ENCODE measurements at regions not wholly inside any gene's neighbourhood (a gene's known extent, or its start where the extent isn't known, plus 50 kb on each side); places are given as distances from the start of the nearest gene placed in this dataset.
"Not testable (repeated sequence)": the region's sequence is repeated elsewhere in the genome, so short reads cannot be mapped to it uniquely, and the experiment has no call there.

- Histone ChIP-seq H3K9ac (replicated peaks; ENCODE audit: extremely low read depth, insufficient read depth, low read length) (no peak overlapping the region), H3K9me1 (replicated peaks; ENCODE audit: control insufficient read depth, extremely low read depth, insufficient read depth, low read length) (no peaks in the 10 kb centered on the region), H3K79me2 (ENCODE audit: control insufficient read depth, insufficient read depth, low read length) (no peaks in the 10 kb centered on the region), H3K4me1 (ENCODE audit: control insufficient read depth, extremely low read depth, insufficient read depth, low read length) (no peaks in the 10 kb centered on the region), H3K4me2 (ENCODE audit: insufficient read depth, low read length) (no peak overlapping the region), H3K27me3 (ENCODE audit: control insufficient read depth in 2 of 2, insufficient read depth in 2 of 2, low read length in 2 of 2) (peaks cover 0 to 8% of the 10 kb centered on the region in 2 experiments), H2AFZ (ENCODE audit: low read depth, low read length) (no peak overlapping the region), H4K20me1 (replicated peaks; ENCODE audit: control insufficient read depth, extremely low read depth, insufficient read depth, low read length) (no peaks in the 10 kb centered on the region), H3K27ac (ENCODE audit: insufficient read depth, low read depth, low read length) (no peak overlapping the region), H3K9me3 (replicated peaks; ENCODE audit: control insufficient read depth, insufficient read depth, low read length) (no peaks in the 10 kb centered on the region), H3K4me3 (replicated peaks in 1 of 3; ENCODE audit: insufficient read depth in 1 of 3, low read depth in 1 of 3, low read length in 3 of 3) (no peak overlapping the region), H3K36me3 (ENCODE audit: control insufficient read depth in 2 of 2, extremely low read depth in 1 of 2, insufficient read depth in 2 of 2, low read length in 2 of 2) (no peaks in the 10 kb centered on the region)
- dilution Hi-C loops (cut with MboI; ENCODE audit: extremely low pct_ligation_motif_present, low sequenced_read_pairs) = no loop called here
- FAIRE-seq (no peak), DNase-seq (ENCODE audit: low read depth, low spot score) (no peak)
- POLR2A ChIA-PET = no interaction called here
- CTCF ChIA-PET = interaction anchor here (1.2 kb wide), 1 partner anchor 8 kb away, joined by 3 read pairs; no protein-coding TSS in a partner anchor
- BruUV-seq (replicated peaks) = no TSS peak
- intact Hi-C loops (cut with micrococcal nuclease) = no loop called here
- TF ChIP-seq, protein P1, sequence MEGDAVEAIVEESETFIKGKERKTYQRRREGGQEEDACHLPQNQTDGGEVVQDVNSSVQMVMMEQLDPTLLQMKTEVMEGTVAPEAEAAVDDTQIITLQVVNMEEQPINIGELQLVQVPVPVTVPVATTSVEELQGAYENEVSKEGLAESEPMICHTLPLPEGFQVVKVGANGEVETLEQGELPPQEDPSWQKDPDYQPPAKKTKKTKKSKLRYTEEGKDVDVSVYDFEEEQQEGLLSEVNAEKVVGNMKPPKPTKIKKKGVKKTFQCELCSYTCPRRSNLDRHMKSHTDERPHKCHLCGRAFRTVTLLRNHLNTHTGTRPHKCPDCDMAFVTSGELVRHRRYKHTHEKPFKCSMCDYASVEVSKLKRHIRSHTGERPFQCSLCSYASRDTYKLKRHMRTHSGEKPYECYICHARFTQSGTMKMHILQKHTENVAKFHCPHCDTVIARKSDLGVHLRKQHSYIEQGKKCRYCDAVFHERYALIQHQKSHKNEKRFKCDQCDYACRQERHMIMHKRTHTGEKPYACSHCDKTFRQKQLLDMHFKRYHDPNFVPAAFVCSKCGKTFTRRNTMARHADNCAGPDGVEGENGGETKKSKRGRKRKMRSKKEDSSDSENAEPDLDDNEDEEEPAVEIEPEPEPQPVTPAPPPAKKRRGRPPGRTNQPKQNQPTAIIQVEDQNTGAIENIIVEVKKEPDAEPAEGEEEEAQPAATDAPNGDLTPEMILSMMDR (IDR thresholded peaks at IDR 0.05; ENCODE audit: extremely low read depth in 1 of 2, insufficient read depth in 1 of 2, low read depth in 1 of 2, low read length in 2 of 2) = no peak
- TF ChIP-seq POLR2A (IDR thresholded peaks at IDR 0.05; ENCODE audit: low read depth, low read length) = no peak
- no peak for TF ChIP-seq MYC (IDR thresholded peaks at IDR 0.05; ENCODE audit: low read depth, low read length)
- TF ChIP-seq EZH2 (IDR thresholded peaks at IDR 0.05; ENCODE audit: borderline replicate concordance, low read depth, low read length, severe bottlenecking) = no peak
- no peak for TF ChIP-seq POLR2AphosphoS5 (IDR thresholded peaks at IDR 0.05; ENCODE audit: insufficient read depth, low read depth, low read length)
- TF ChIP-seq FOS (IDR thresholded peaks at IDR 0.05; ENCODE audit: borderline replicate concordance, insufficient read depth, low read length) = no peak
- no peak for TF ChIP-seq JUN (IDR thresholded peaks at IDR 0.05; ENCODE audit: borderline replicate concordance, insufficient read depth, insufficient read length, low read depth)
- no peak for TF ChIP-seq GATA2 (IDR thresholded peaks at IDR 0.05; ENCODE audit: insufficient read depth, insufficient read length, low read depth, low read length)
- no peak for TF ChIP-seq MAX (IDR thresholded peaks at IDR 0.05; ENCODE audit: insufficient read depth, insufficient read length)
Observed at GRCh38 chr5:53792338-53792737, 231.9 kb downstream of the NDUFS4 start.

DNA sequence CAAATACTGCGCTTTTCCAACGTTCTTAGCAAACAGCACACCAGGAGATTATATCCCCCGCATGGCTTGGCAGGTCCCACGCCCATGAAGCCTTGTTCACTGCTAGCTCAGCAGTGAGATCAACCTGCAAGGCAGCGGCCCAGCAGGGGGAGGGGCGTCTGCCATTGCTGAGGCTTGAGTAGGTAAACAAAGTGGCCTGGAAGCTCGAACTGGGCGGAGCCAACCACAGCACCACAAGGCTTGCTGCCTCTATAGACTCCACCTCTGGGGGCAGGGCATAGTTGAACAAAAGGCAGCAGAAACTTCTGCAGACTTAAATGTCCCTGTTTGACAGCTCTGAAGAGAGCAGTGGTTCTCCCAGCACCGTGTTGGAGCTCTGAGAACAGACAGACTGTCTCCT is 239.2 kb downstream of the NDUFS4 start:
- FAIRE-seq; dilution Hi-C loops (cut with MboI; ENCODE audit: extremely low pct_ligation_motif_present, low sequenced_read_pairs); H2AFZ ChIP-seq (ENCODE audit: low read depth, low read length); DNase-seq (ENCODE audit: low read depth, low spot score); intact Hi-C loops (cut with micrococcal nuclease); H4K20me1 ChIP-seq (replicated peaks; ENCODE audit: control insufficient read depth, extremely low read depth, insufficient read depth, low read length); H3K9ac ChIP-seq (replicated peaks; ENCODE audit: extremely low read depth, insufficient read depth, low read length); H3K4me2 ChIP-seq (ENCODE audit: insufficient read depth, low read length); POLR2A ChIA-PET; H3K9me3 ChIP-seq (replicated peaks; ENCODE audit: control insufficient read depth, insufficient read depth, low read length); H3K4me3 ChIP-seq (replicated peaks in 1 of 3; ENCODE audit: insufficient read depth in 1 of 3, low read depth in 1 of 3, low read length in 3 of 3); H3K36me3 ChIP-seq (ENCODE audit: control insufficient read depth in 2 of 2, extremely low read depth in 1 of 2, insufficient read depth in 2 of 2, low read length in 2 of 2); CTCF ChIA-PET; H3K79me2 ChIP-seq (ENCODE audit: control insufficient read depth, insufficient read depth, low read length); H3K27ac ChIP-seq (ENCODE audit: insufficient read depth, low read depth, low read length); BruUV-seq (replicated peaks); H3K27me3 ChIP-seq (ENCODE audit: control insufficient read depth in 2 of 2, insufficient read depth in 2 of 2, low read length in 2 of 2); H3K4me1 ChIP-seq (ENCODE audit: control insufficient read depth, extremely low read depth, insufficient read depth, low read length); H3K9me1 ChIP-seq (replicated peaks; ENCODE audit: control insufficient read depth, extremely low read depth, insufficient read depth, low read length): not testable (repeated sequence)

DNA sequence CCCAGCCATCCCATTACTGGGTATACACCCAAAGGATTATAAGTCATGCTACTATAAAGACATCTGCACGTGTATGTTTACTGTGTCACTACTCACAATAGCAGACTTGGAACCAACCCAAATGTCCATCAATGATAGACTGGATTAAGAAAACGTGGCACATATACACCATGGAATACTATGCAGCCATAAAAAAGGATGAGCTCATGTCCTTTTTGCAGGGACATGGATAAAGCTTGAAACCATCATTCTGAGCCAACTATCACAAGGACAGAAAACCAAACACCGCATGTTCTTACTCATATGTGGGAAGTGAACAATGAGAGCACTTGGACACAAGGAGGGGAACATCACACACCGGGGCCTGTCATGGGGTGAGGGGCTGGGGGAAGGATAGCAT is 248.0 kb downstream of the NDUFS4 start:
- CTCF ChIA-PET = interaction anchor here (1.0 kb wide), 1 partner anchor 13 kb away, joined by 3 read pairs; no protein-coding TSS in a partner anchor
- H3K4me3 ChIP-seq (replicated peaks in 1 of 3; ENCODE audit: insufficient read depth in 1 of 3, low read depth in 1 of 3, low read length in 3 of 3); H3K27me3 ChIP-seq (ENCODE audit: control insufficient read depth in 2 of 2, insufficient read depth in 2 of 2, low read length in 2 of 2); DNase-seq (ENCODE audit: low read depth, low spot score); H2AFZ ChIP-seq (ENCODE audit: low read depth, low read length); dilution Hi-C loops (cut with MboI; ENCODE audit: extremely low pct_ligation_motif_present, low sequenced_read_pairs); H4K20me1 ChIP-seq (replicated peaks; ENCODE audit: control insufficient read depth, extremely low read depth, insufficient read depth, low read length); H3K27ac ChIP-seq (ENCODE audit: insufficient read depth, low read depth, low read length); H3K4me1 ChIP-seq (ENCODE audit: control insufficient read depth, extremely low read depth, insufficient read depth, low read length); BruUV-seq (replicated peaks); FAIRE-seq; H3K36me3 ChIP-seq (ENCODE audit: control insufficient read depth in 2 of 2, extremely low read depth in 1 of 2, insufficient read depth in 2 of 2, low read length in 2 of 2); POLR2A ChIA-PET; H3K9me3 ChIP-seq (replicated peaks; ENCODE audit: control insufficient read depth, insufficient read depth, low read length); H3K4me2 ChIP-seq (ENCODE audit: insufficient read depth, low read length); H3K79me2 ChIP-seq (ENCODE audit: control insufficient read depth, insufficient read depth, low read length); H3K9me1 ChIP-seq (replicated peaks; ENCODE audit: control insufficient read depth, extremely low read depth, insufficient read depth, low read length); intact Hi-C loops (cut with micrococcal nuclease); H3K9ac ChIP-seq (replicated peaks; ENCODE audit: extremely low read depth, insufficient read depth, low read length): not testable (repeated sequence)
